T-helper 22 cell (primary cell): ENCODE measurements at regions not wholly inside any gene's neighbourhood (a gene's known extent, or its start where the extent isn't known, plus 50 kb on each side); places are given as distances from the start of the nearest gene placed in this dataset.
"Not testable (repeated sequence)": the region's sequence is repeated elsewhere in the genome, so short reads cannot be mapped to it uniquely, and the experiment has no call there.

Experiments used
- DNase-seq: peaks from one replicate; pipeline ENCODE4 v3.0.0-alpha.2; 2020; ENCODE audit warnings: low read depth

DNA sequence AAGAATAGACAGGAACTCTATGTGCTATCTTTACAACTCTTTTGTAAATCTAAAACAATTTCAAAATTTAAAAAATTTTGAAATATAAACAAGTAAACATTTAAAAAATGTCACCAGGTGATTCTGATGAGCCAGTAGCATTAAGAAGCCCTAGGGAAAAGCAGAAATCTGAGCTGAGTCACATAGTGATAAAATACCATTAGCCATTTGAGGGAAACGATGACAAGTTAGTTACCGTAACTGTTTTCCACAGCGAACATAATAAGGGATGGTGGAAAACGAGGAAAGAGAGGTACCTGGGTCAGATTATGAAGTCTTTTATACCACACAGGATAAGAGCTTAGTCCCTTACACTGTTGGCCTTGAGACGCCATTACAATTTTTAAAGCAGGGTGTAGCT, 55.5 kb downstream of the PRR15 start:
- DNase-seq: no peak

DNA sequence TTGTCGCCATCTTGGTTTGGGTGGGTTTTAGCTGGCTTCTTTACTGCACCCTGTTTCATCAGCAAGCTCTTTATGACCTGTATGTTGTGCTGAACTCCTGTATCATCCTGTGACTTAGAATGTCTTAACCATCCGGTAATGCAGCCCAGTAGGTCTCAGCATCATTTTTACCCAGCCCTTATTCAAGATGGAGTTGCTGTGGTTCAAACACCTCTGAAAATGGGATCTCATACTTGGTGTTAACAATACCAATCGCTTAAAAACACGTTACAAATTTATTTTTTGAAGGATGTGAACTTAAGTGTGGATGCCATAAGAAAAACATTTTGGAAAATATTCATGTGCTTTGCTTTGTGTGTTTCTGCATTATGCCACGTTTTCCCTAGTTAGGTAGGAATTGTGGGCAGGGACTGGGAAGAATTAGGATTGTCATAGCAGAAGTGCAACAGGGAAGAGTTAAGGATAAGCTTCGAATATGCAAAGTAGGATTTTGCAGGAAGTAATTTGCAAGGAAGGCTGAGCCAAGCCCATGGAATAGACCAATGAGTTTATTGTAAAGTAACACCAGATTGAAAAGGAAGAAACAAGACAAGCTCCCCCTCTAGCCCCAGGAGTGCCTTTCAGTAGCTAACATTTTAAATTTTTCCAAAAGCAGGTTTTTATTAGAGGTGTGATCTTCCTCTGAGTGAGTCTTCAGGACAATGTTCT, 56.4 kb downstream of the PRR15 start:
- DNase-seq: no peak

GRCh38 chr7:29620556-29620930, 56.9 kb downstream of the PRR15 start:
- no peak for DNase-seq

DNA sequence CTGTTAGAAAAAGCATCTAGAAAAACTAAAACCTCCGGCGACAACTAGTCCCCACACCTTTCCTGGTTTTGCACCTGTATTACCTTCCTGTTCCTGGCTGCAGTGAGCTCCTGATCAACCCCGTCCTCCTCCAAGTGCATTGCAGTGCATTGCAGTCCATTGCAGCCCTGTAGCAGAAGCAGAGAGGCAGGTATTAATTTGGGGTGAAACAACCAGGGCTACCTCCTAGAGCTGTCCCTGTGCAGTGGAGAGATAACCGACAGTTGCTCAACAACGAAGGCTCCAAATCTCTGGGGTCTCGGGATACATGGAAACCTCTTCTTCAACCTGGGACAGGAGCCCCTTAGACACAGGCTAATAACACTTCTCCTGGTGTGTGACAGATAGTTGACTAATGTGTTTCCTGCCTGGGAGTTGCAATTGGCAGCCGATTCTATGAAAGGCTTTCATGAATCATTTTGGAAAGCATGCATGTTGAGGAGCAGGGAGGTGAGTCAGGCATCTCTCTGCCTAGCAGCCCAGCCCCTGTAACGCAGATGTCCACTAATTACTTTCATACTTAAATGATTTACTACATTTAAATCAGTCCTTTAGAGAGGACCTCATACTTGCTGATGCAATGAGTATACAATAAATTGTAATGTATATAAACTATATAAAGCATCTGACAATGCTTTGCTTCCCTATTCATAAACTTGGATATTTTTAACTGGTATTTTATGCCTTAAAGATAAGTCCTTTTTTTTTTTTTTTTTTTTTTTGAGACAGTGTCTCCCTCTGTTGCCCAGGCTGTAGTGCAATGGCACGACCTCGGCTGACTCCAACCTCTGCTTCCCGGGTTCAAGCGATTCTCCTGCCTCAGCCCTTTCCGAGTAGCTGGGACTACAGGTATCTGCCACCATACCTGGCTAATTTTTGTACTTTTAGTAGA, 59.0 kb downstream of the PRR15 start:
- DNase-seq: no peak

GRCh38 chr7:29623973-29624372, 60.3 kb downstream of the PRR15 start:
- DNase-seq: no peak

DNA sequence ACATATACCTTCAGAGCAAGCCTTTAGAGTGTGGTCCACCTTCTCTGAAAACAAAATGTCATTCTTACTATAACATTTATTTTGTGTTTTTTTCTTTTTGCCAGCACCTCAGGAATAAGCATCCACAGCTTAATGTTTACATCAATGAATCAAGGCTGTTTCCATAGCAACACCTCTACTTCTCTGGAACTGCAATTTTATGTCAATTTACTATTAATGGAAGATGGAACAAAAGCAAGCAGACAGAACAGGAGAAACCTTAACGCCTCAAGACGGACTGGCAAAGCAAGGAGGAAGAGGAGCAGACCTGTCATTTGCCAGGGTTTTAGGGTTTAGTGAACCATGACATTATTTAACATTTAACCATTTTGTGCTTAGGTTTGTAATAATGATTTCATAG, 63.1 kb downstream of the PRR15 start:
- DNase-seq: no peak

- no peak for DNase-seq
Observed at GRCh38 chr7:29627631-29628030, 64.0 kb downstream of the PRR15 start.

DNA sequence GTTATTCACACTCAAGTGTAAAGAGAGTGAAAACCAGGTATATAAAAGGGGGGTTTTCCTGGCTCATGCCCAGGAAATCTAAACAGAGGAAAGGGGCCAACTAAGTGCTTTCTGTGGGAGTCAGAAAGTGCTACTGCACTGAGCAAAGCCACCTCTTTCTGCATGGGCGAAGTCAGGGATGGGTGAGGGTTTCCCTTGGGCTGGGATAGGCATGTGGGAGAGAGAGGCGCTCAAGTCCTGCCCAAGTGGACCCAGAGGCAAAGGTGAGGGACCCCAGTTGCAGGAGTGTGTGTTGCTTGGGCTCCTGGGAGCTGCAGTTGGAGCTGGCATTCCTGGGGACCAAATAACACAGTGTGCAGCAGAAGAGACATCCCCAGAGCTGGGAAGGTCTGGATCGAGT, 65.9 kb downstream of the PRR15 start:
- no peak for DNase-seq

- DNase-seq: not testable (repeated sequence)
Observed at GRCh38 chr7:29635067-29636008, 71.7 kb downstream of the PRR15 start.

- DNase-seq: no peak
Observed at GRCh38 chr7:29636009-29636351, 72.3 kb downstream of the PRR15 start.

- DNase-seq: no peak
Observed at GRCh38 chr7:29637374-29637773, 73.7 kb downstream of the PRR15 start.

DNA sequence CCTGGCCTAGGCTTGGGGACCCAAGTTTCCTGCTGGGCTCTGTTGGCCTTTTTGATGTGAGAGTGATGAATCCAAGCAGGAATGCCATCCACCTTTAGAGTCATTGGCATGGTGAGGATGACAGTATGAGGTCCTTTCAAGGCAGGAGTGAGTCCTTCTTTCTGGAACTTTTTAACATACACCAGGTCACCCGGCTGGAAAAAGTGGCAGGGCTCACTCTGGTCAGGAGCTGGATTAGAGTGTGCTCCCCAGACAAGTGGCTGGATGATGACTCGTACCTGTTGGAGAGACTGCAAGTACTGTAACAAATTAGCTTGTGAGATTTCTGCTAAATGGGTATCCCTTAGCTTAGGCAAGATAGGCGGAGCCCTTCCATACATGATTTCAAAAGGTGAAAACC, 75.2 kb downstream of the PRR15 start:
- not testable (repeated sequence) for DNase-seq

- DNase-seq: no peak
Observed at GRCh38 chr7:29639386-29639785, 75.8 kb downstream of the PRR15 start.

GRCh38 chr7:29639886-29640595, 76.4 kb downstream of the PRR15 start:
- no peak for DNase-seq

DNA sequence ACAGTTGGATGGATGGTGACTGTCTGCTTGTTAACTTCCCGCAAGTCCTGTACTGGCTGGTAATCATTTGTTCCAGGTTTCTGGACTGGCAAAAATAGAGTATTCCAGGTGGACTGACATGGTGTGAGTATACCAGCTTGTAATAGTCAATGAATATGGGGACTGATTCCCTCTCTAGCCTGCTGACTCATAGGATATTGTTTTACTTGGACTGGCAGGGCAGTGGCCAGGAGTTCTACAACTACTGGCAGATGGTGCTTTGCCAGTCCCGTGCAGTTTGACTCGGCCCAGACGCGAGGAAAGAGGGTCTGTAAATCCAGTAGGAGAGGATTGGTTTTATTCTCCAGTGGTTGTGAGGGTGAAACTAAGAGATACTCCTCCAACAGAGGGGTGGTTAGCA, 78.0 kb downstream of the PRR15 start:
- no peak for DNase-seq

- no peak for DNase-seq
Observed at GRCh38 chr7:29642494-29643155, 79.0 kb downstream of the PRR15 start.

GRCh38 chr7:29646116-29646515, 82.5 kb downstream of the PRR15 start:
- DNase-seq: not testable (repeated sequence)

- DNase-seq: no peak
Observed at GRCh38 chr7:29647020-29647654, 83.5 kb downstream of the PRR15 start.

DNA sequence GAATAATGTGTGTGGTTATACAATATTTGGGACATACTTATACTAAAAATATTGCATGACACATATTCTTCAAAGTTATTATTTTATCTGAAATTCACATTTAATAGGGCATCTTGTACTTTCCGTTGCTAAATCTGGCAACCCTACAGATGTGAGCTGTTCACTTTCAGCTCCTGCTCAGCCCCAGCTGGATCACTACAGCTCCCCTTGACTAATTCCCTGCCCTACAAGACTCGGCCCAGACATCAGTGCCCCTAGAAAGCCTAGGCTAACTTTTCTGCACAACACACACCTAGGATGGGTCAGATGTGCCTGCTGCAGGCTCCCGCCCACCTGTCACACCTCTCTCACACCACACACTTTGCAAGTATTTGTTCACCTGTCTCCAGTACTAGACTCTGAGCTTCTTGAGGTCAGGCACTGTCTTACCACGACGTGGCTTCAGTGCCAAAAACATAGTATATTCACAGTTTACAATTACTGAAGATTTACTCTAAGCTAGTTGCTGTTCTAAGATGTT, 84.1 kb downstream of the PRR15 start:
- not testable (repeated sequence) for DNase-seq

- DNase-seq: no peak
Observed at GRCh38 chr7:29649028-29649716, 85.5 kb downstream of the PRR15 start.
